GM03348 (cell line): ENCODE measurements at regions not wholly inside any gene's neighbourhood (a gene's known extent, or its start where the extent isn't known, plus 50 kb on each side); places are given as distances from the start of the nearest gene placed in this dataset.
"Not testable (repeated sequence)": the region's sequence is repeated elsewhere in the genome, so short reads cannot be mapped to it uniquely, and the experiment has no call there.

ENCODE experiments used
- DNase-seq: peaks from one replicate; pipeline ENCODE4 v3.0.0; 2012; ENCODE audit warnings: low spot score

GRCh38 chr4:126440297-126440696 is 1125.5 kb downstream of the FAT4 start:
- no peak for DNase-seq

DNA sequence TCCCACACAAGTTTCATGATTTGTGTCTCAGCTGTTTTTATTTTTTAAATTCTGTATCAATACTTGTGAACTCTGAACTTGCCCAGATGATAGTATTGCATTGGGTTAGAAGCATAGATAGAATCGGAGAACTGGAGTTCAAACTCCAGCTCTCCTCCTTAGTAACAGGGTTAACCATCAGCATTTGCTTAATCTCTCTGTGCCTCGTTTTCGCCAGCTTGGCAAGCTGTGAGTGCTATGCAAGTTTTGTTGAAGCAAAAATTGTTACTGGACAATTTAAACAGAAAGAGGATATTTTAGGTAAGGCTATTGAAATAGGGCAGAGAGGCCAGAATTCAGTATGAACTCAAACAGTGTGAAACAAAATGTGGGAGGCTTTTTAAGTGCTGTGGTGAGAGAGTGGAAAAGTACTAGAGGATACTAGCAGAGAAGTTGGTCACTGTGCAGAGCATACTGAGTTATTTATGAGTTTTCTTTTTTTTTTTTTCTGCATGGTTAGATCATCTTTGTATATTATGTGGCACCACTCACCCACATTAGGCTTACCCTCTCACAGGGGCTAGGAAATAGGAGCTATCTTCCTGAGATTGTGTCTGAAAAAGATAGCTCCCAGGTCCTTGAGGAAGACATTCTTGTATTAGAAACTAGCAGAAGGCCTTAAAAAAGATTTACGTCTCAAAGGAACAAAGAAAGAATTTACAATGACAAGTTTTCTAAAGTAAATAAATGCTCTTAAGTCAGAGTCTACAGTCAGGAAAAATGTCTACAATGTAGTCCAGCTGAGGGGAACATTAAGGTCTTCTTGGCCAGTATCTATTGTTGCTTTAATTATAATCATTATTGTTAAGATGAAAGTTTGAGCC is 1126.6 kb downstream of the FAT4 start:
- DNase-seq: peak; percentile 7

DNA sequence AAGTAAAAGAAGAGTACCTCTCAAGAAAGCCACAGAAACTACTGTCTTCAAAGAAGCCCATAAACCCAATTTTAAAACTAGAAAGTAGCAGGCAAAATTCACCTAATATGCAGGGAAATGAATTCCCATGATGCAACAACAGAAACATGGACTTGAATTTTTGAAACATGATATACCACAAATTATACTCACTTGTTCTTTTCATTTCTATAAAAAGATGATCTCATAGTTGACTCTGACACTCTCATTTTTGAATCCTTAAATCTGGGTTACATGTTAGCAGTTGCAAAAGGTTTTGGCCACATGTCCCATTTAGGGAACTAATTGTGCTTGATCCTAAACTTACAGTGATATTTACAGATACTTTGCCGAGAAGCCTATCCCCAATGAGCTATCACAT is 1130.8 kb downstream of the FAT4 start:
- no peak for DNase-seq

DNA sequence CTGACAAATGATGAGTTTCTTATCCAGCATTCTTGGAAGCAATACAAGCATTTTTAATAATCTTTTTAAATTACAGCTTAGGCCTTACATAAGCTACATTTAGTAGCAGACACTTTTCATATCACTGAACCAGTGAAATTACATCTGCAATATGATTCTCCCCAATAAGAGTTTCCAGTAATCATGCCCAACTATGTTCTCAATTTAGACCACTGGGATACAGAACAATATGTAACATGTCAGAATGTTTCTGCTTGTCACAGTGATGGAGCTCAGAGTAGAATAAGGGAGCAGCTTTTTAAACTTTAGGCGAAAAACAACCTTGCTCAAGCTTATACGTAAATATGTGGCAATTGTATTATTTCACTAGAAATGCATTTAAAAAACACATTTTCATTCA is 1132.2 kb downstream of the FAT4 start:
- DNase-seq: no peak

GRCh38 chr4:126448086-126448845 is 1133.5 kb downstream of the FAT4 start:
- peak; percentile 7 for DNase-seq

- DNase-seq: no peak
Measured at GRCh38 chr4:126451237-126451873, 1136.6 kb downstream of the FAT4 start.

DNA sequence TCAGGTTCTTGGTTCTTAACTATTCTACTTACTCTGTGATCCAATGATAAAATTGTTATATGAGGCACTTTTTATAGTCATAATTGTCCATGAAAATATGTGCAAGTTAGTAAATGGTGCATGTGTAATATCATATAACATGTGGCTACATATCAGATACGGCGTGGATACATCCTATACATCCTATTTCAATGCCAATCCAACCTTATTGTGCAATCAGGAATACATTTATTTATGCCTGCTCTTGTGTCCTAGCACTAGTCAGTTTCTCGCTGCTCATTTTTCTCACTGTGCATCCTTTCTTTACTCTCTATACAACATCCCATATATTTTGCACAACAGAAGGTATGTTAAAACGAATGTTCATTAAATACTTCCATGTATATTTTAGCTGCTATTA is 1141.1 kb downstream of the FAT4 start:
- no peak for DNase-seq

DNA sequence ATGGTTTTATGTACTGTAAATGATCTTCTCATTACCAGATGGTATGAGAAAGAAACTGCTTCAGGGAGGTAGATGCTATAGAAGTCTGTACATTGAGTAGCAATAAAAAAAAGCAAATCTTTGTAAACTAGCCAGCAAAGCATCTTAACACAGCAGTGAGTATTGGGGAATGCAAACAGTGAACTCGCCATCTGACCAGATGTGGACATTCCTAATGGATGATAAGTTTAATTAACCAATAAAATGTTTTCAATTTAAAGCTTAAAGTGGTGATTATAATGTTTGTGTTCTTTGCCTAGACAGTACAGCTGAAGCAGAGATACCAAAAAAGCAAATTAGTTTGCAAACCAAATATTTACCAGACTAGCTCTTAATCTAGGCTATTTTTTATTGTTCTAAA is 1144.2 kb downstream of the FAT4 start:
- peak; percentile 7 for DNase-seq

- no peak for DNase-seq
Measured at GRCh38 chr4:126465341-126465740, 1150.6 kb downstream of the FAT4 start.

DNA sequence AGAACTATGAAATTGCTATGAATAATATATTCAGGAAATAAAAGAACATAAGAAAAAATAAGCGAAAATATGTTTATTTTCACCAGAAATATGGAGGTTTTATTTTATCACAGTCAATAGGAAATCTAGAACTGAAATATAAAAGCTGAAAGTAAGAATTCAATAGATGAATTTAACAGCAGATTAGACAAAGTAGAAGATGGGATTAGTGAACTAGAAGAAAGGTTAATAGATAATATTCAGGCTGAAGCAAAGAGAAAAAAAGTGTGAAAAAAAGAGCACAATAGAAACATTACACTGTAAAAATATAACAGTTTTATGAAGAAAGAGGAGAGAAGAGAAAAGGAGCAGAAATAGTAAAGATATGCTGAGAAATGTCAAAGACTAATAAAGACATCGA is 1152.1 kb downstream of the FAT4 start:
- no peak for DNase-seq

DNA sequence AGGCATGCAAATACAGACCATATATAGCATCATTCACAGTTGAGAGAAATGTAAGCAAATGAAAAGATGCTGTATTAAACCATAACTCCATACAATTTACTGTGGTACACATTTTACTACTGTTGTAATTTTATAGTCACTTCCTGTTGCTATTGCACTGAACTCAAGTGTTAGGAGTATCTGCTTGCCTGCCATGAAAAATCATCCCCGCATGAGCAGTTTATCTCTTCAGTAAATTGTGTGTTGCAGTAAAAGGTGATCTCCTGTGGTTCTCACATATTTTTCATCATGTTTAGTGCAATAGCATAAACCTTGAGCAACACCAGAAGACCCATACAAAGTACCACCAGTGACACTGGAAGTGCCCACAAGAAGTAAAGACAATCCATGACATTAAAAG is 1153.4 kb downstream of the FAT4 start:
- no peak for DNase-seq

- no peak for DNase-seq
Measured at GRCh38 chr4:126470862-126471261, 1156.1 kb downstream of the FAT4 start.

DNA sequence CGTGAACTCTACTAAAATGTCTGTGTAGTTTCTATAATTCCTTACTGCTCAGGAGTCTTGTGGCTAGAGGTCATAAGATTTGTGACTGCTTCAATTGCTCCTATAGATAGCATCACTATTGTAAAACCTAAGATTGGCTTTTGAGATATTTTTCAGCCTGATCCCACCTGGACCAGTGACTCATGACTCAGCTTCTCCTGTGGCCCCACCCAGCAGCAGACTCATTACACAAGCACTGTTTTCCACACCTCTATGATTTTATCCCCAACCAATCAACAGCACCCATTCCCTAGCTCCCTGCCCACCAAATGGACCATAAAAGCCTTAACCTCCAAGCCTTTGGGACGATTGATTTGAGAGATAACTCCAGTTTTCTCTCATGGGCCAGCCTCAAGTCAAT is 1157.0 kb upstream of the INTU start:
- DNase-seq: no peak

- no peak for DNase-seq
Measured at GRCh38 chr4:126479709-126480108, 1153.0 kb upstream of the INTU start.

- DNase-seq: no peak
Measured at GRCh38 chr4:126482311-126482710, 1150.4 kb upstream of the INTU start.

GRCh38 chr4:126486377-126486776 is 1146.4 kb upstream of the INTU start:
- no peak for DNase-seq

GRCh38 chr4:126489826-126490463 is 1142.8 kb upstream of the INTU start:
- DNase-seq: no peak

DNA sequence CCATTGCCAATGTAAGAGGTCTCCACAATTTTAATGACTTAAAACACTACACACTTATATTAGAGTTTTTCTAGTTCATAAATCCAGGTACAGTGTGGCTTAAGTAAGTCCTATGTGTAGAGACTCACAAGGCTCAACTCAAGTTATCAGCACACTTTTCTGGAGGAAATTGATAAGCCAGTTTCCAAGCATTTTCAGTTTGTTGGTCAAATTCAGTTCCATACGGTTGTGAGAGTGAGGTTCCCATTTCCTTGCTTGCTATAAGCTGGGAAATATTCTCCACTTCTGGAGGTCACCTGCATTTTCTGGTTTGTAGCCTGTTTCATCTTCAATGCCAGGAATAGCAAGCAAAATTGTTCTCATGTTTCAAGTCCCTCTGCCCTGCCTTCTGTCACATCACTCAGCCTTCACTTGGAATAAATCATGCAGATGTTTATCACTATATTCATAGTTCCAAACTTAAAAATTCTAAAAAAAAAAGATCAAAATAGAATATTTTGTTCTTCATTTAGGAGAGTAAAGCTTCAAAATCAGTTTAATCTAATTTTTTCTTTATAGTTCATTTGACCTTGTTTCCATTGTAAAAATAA is 1137.5 kb upstream of the INTU start:
- DNase-seq: no peak

DNA sequence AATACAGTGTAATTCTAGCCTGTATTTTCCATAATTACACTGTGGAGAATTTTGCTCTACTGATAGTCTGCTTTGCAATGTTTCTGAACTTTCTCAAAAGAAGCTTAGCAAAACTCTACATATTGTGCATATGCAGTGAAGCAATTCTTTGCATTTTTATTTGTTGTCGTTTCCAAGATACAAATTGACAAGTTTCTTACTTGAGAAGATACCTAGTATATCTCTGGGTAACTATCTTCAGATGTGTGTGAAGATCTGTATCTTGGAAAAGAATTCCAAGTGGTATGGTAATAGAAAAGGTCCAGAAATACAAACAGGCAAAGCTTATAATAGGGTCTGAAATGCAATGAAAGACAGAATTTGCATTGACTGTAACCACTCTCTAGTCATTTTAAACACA is 1119.8 kb upstream of the INTU start:
- no peak for DNase-seq

DNA sequence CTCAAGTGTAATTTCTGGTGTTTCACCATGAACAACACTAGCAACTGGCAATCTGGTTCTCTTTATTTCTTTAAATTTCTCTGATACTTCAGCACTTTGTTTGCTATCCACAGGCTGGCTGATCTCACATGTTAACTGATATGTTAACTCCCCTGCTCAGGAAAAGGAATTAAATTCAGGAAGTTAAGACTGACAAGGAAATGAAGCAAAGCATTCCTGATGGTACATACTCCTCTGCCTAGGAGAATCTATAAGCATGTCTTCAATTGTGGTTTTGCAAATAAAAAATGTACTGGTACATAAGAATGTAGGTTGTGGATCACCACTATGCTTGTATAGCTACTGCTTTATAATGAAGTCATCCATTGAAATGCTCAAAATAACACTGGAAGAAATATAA is 1119.2 kb upstream of the INTU start:
- DNase-seq: no peak

- no peak for DNase-seq
Measured at GRCh38 chr4:126520731-126521130, 1112.0 kb upstream of the INTU start.

DNA sequence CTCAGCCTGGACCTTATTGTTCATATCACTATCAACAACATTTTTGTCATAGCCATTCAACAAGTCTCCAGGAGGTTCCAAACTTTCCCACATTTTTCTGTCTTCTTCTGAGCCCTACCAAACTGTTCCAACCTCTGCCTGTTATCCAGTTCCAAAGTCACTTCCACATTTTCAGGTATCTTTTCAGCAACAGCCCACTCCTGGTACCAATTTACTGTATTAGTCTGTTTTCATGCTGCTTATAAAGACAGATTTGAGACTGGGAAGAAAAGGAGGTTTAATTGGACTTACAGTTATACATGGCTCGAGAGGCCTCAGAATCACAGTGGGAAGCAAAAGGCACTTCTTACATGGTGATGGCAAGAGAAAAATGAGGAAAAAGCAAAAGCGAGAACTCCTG is 1107.4 kb upstream of the INTU start:
- not testable (repeated sequence) for DNase-seq
